ENCODE measurements at regions not wholly inside any gene's neighbourhood (a gene's known extent, or its start where the extent isn't known, plus 50 kb on each side); places are given as distances from the start of the nearest gene placed in this dataset.

- no peak overlapping the region for H2BK12ac ChIP-seq (ENCODE audit: low read depth, low read length)
- DNase-seq (ENCODE audit: low read depth in 1 of 2, low spot score in 2 of 2): no peak
These were observed 606.0 kb upstream of the PITX2 start for GRCh38 chr4:111228874-111229273.

More at GRCh38 chr4:111228874-111229273, 606.0 kb upstream of the PITX2 start:
- H3K18ac ChIP-seq (ENCODE audit: extremely low read depth, low read length): no peak overlapping the region
- H3K4me1 ChIP-seq (replicated peaks in 1 of 4; ENCODE audit: control insufficient read depth in 3 of 4, insufficient read depth in 4 of 4, low read length in 3 of 4): no peaks in the 10 kb centered on the region
- no peaks in the 10 kb centered on the region for H3K27me3 ChIP-seq (replicated peaks in 1 of 4; ENCODE audit: control insufficient read depth in 3 of 4, extremely low read depth in 1 of 4, insufficient read depth in 3 of 4, low read length in 3 of 4)
- H4K8ac ChIP-seq (ENCODE audit: extremely low read depth, insufficient read depth, low read length): no peak overlapping the region
- H4K20me1 ChIP-seq (replicated peaks in 1 of 2; ENCODE audit: control insufficient read depth in 1 of 2, insufficient read depth in 2 of 2, low read length in 2 of 2): no peaks in the 10 kb centered on the region
- H3K9me3 ChIP-seq (ENCODE audit: insufficient read depth in 2 of 2, low read depth in 1 of 2, low read length in 1 of 2): no peaks in the 10 kb centered on the region
- no peak overlapping the region for H3K56ac ChIP-seq (replicated peaks; ENCODE audit: insufficient read length, low read depth, low read length)
- no peak overlapping the region for H4K91ac ChIP-seq (replicated peaks; ENCODE audit: insufficient read length, low read length)
- FAIRE-seq: no peak
- ChIA-PET CTCF (ENCODE audit: partially characterized antibody) (interaction anchor here (1.1 kb wide), 1 partner anchor 7 kb away, joined by 3 read pairs; no protein-coding TSS in a partner anchor), POLR2A (ENCODE audit: partially characterized antibody) (no interaction called here)
- TF ChIP-seq ATF3 (IDR thresholded peaks at IDR 0.05; ENCODE audit: insufficient read depth, low read depth, low read length) (no peak), POLR2A (IDR thresholded peaks at IDR 0.05; ENCODE audit: control extremely low read depth in 1 of 2, low read depth in 2 of 2, low read length in 2 of 2) (no peak), RAD21 (IDR thresholded peaks at IDR 0.05 in 1 of 2, conservative IDR thresholded peaks at IDR 0.05 in 1 of 2; ENCODE audit: low read depth in 2 of 2, low read length in 2 of 2) (no peak), SP4 (IDR thresholded peaks at IDR 0.05; ENCODE audit: low read length) (no peak), EP300 (IDR thresholded peaks at IDR 0.05; ENCODE audit: borderline replicate concordance in 1 of 2, low read depth in 2 of 2, low read length in 2 of 2) (no peak), POLR2AphosphoS5 (IDR thresholded peaks at IDR 0.05; ENCODE audit: low read depth, low read length) (no peak)
- H4K5ac ChIP-seq (ENCODE audit: insufficient read length, low read depth, low read length): no peak overlapping the region
- H3K4me3 ChIP-seq (ENCODE audit: extremely low read depth in 1 of 4, insufficient read depth in 2 of 4, low read depth in 3 of 4, low read length in 4 of 4): no peak overlapping the region
- no peak overlapping the region for H2BK15ac ChIP-seq (ENCODE audit: low read length)
- H3K23ac ChIP-seq (ENCODE audit: insufficient read length): no peak overlapping the region
- WGBS, 2 experiments (ENCODE audit: extremely low coverage in 1 of 2, insufficient coverage in 1 of 2, insufficient read length in 1 of 2, insufficient replicate concordance in 2 of 2, low coverage in 1 of 2, low lambda C conversion rate in 2 of 2, missing lambda C conversion rate in 1 of 2): 100% methylated on average over 1 of the region's 1 CpG; no CpG with 5 or more reads in 1 of the 2 experiments
- H2AK5ac ChIP-seq (ENCODE audit: low read depth, low read length): no peak overlapping the region
- H2AFZ ChIP-seq (ENCODE audit: low read length): no peak overlapping the region
- H3K4ac ChIP-seq (replicated peaks; ENCODE audit: insufficient read length, low read depth, low read length): no peak overlapping the region
- no peaks in the 10 kb centered on the region for H3K36me3 ChIP-seq (ENCODE audit: control insufficient read depth in 2 of 4, insufficient read depth in 4 of 4, low read length in 3 of 4)
- no peaks in the 10 kb centered on the region for H3K79me1 ChIP-seq (ENCODE audit: low read depth, low read length)
- no peak overlapping the region for H3K9ac ChIP-seq (replicated peaks in 1 of 4; ENCODE audit: extremely low read depth in 1 of 4, low read depth in 3 of 4, low read length in 3 of 4)
- H2BK5ac ChIP-seq (ENCODE audit: low read depth, low read length): no peak overlapping the region
- no peak overlapping the region for H3K14ac ChIP-seq (ENCODE audit: insufficient read length)
- H2BK20ac ChIP-seq (ENCODE audit: low read length): no peak overlapping the region
- H3K27ac ChIP-seq (ENCODE audit: low read depth, low read length): no peak overlapping the region
- H3K23me2 ChIP-seq (ENCODE audit: low read depth, low read length): no peaks in the 10 kb centered on the region
- H3K79me2 ChIP-seq (ENCODE audit: control insufficient read depth in 1 of 2, insufficient read depth in 2 of 2, low read length in 2 of 2): no peaks in the 10 kb centered on the region
- H3K4me2 ChIP-seq (ENCODE audit: insufficient read depth in 1 of 2, low read depth in 2 of 2, low read length in 2 of 2): no peak overlapping the region
- H2BK120ac ChIP-seq (replicated peaks; ENCODE audit: low read depth, low read length): no peak overlapping the region
